NCI-H446 treated with DMSO at 0.1 percent for 48 hours (cell line): ENCODE measurements at regions not wholly inside any gene's neighbourhood (a gene's known extent, or its start where the extent isn't known, plus 50 kb on each side); places are given as distances from the start of the nearest gene placed in this dataset.
"Not testable (repeated sequence)": the region's sequence is repeated elsewhere in the genome, so short reads cannot be mapped to it uniquely, and the experiment has no call there.

Source experiments
- DNase-seq: peaks from one replicate; lab custom pipeline; 2025; lab: John Stamatoyannopoulos, UW

DNA sequence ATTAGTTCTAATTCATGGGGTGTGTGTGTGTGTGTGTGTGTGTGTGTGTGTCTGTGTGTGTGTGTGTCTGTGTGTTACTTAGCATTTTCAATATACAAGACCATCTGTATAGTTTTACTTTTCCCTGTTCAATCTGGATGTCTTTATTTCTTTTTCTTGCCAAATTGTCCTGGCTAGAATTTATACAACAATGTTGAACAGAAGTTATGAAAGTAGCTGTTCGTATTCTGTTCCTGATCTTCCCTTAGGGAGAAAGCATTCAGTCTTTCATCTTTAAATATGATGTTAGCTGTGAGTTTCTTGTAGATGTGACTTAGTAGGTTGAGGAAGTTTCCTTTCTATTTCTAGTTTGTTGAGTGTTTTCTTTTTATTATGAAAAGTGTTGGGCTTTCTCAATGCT is 101.0 kb upstream of the ADRA1D start:
- no peak for DNase-seq

DNA sequence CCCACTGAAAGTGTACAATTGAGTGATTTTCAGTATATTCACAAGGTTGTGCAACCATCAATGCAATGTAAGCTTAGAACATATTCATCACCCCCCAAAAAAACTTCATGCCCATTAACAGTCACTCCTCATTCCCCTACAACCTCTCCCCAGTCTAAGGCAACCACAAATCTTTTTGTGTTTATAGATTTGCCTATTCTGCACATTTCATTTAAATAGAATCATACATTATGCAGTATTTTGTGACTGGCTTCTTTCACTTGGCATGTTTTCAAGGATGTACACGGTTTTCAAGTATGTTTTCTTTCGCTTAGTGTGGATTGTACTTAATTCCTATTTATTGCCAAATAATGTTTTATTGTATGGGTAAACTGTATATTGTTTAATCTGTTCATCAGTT is 95.6 kb upstream of the ADRA1D start:
- DNase-seq = no peak

DNA sequence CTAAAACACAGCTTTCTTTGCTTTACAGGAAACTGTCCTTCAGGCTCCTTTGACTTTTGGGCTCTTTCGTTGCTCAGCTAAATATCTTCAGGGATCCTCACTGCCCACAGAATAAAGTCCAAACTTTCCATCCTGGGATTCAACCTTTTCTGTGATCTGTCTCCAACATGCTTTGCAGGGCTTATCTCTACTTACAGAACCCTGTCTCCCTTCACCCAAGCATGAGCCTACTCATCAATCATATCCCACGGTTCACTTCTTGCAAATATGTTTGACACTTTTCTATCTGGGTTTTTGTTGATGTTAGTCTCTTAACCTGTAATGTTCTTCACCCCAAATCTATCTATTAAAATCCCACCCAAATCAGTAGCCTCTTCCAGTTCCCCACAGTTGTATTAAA is 93.5 kb upstream of the ADRA1D start:
- DNase-seq = no peak

DNA sequence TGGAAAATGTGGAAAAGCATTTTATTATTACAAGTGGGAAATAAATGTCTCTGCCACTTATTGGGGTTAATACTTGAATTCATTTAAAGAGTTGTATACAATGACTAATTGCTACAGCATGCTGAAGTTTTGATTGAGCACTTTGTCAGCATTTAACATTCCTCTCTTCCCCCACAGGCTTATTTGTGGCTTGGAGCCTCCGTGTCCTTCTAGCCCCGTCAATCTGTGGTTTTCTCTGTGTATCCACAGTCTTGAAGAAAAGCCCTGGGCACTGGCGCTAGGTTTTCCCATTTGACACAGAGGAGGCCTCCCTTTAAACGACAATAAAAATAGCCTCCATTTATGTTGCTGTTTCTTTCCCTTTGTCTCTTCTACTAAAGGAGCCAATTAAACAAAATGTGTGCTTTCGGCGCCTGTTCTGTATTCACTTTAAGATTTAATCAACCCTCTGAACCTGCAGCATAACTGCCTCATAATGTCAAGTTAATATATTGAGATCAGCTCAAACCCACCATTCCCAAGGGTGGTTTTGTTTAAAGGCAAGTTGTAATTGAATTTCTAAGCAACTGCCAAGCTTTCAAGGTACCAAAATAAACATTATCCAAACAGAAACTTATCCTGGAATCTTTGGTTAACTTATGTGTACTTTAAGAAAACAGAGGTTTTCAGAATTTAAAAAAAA is 92.9 kb upstream of the ADRA1D start:
- no peak for DNase-seq

DNA sequence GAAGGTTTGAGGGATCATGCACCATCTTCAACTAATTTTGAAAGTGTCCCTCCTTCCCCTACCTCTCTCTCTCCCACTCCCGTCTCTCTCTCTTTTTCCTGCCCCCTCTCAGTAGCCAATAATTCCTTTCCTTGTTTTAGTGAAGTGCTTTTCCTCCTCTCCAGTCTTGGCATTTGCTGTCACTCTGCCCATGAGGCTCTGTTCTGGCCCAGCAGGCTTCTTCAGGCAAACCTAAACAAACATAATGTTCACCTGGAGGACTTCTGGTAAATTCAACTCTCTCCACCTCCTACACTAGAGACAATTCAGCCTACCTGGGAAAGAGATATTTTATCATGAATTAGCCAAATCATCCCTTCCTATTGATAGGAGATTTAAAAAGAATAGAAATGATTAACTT is 86.6 kb upstream of the ADRA1D start:
- no peak for DNase-seq

DNA sequence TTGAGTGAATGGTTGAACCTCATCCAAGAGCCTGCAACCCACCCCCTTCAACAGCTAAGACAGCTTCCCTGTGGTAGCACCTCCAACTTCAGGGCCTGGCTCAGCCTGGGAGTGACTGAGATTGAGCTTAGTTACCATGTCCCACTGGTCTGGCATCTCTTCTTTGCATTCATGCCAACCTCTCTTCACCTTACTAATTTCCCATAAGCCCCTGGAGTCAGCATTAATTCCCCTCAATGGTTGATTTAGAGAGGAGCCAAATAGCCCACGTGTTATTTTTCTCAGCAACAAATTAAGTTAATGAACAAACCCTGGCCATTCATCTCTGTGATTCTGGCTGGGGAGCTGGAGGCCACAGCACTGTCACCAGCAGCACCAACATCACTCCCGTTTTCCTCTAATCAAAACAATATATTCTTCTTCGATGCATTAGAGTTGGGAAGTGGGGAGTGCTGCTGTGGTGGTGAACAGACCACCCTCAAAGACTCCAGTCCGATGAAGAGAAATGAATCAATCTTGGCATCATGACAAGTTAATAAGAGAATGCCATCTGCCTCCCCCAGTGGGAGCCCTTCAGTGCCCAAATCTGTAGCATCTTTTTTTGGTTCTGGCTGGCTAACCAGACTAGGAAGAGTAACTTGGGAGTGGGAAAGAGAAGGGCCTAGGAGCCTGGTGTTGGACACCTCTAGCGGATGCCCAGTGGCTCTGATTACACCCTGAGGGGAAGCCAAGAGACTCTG is 83.2 kb upstream of the ADRA1D start:
- peak; percentile 21 for DNase-seq

DNA sequence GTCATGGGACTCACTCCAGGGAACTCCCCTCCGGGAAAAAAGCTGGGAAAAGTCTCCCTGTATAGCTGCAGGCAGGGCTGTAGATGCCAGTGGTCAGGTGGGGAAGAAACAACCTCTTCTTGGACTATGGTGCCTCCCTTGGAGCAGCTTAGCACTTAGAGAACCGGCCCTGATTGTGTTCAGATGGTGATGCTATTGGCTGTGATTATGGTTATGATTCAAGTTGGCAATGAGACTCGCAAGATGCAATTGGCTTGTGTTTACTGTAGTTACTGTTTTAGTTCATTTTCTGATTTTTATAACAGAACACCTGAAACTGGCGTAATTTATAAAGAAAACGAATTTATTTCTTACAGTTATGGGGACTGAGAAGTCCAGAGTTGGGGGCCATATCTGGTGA is 80.9 kb upstream of the ADRA1D start:
- DNase-seq = no peak

DNA sequence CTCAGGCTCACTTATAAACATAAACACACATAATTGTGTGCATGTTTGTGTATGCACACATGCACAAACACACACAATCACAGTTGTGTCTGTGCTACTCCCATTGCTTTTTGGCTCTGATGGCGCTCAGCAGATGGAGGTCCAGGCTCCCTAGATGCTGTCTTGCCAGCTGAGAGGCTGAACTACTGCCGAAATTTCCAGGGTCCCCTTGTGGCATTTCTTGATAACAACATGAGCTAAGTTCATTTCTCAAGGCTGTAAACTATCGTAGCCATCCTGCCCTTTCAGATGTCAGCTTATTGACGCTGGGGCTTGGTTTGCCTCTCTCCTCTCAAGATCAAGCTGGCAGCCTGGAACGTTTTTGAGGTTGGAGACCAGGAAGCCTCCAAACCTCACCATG is 80.1 kb upstream of the ADRA1D start:
- no peak for DNase-seq

DNA sequence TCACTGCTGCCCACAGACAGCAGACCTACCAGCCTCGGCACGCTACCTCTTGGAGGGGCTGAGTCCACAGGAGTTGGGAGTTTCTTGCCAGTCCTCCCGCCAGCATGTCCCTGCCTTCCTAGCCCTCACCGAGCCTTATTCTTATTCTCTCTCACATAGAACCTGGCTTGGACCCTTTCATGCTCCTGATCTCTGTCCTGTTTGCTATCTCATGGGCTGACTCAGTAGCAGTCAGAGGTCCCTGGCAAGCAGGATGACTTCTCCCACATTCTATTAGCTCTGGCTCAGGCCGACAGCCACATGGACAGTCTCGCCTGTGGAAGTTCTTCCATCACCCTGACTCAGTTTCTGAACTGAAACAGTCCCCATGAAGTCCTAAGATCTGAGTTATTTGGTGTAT is 79.5 kb upstream of the ADRA1D start:
- no peak for DNase-seq

DNA sequence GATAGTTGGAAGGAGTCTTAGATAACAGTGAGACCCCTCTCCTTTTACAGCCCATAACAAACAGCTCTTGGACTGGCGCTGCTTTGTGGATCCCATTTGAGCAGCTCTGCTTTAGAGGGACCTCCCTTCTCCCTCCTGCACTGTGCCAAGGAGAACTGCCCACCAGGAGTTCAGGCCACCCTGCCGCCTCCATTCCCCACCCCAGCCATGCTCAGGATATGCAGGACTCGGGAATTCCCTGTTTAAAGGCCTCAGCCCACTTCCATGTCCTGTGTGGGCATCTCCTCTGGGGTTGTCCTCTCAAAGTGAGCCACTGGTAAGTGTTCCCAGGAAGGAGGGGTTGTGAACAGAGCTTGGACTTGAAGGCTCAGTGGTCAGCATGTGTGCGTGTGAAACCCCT is 78.9 kb upstream of the ADRA1D start:
- DNase-seq = no peak

DNA sequence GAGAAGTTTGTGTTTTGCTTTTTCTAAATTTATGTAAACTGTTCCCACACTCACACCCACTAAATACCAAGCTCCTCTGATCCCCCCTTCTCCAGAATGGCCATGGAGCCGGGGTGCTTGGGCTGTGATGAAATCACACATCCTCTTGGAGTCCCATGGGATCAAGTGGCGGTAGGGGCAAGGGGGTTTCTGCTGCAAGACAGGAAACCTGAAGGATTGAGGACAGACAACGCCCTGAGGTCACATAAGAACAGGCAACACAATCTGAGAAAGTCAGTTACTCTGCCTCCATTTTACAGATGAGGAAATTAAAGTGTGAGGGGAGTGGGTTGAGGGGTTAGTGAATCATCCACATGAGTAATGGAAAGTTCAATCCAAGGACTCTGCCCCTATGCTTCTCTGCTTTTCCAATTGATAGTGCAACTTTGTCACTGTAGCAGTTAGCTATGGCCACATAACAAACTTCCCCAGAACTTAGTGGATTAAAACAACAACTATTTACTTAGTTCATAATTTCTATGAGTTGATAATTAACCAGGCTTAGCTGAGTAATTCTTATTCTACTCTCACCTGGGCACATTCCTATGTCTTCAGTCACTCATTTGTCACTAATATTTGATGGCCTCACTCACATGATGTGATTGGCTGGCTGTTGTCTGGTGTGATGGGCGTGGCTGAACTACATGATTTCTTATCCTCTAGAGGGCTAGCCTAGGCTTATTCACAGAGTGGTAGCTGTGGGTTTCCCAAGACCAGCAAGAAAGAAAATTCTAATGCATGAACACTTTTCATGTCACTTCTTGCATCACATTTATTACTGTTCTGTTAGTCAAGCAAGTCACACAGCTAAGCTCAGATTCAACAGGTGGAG is 77.3 kb upstream of the ADRA1D start:
- no peak for DNase-seq

DNA sequence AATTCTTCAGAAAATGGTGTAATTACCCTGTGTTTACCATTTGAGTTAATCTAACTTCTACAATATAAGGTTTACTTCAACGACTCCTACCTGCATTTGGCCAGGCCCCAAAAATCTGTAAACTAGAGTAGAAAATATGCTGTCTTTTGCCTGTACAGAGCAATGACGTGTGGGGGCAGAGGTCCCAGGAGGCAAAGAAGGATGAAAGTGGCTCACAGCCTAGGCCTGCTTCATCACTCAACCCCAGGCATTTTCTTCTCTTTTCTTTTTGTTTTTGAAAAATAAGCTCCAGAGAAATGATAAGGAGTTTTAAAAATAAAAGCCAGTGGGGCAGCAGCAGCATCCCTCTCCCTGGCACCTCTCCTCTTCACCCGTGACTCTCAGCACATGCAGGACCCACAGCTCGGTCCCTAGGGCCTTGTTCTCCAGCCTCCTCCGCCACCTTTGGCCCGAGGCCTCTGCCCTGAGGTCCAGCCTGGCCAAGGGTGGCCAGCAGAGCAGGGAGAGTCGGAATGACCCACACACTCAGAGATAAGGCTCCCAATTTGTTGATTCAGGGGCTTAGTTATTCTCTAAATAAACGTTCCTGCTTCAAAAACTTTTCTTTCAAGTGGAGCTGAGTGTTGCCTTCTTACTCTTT is 76.6 kb upstream of the ADRA1D start:
- no peak for DNase-seq

DNA sequence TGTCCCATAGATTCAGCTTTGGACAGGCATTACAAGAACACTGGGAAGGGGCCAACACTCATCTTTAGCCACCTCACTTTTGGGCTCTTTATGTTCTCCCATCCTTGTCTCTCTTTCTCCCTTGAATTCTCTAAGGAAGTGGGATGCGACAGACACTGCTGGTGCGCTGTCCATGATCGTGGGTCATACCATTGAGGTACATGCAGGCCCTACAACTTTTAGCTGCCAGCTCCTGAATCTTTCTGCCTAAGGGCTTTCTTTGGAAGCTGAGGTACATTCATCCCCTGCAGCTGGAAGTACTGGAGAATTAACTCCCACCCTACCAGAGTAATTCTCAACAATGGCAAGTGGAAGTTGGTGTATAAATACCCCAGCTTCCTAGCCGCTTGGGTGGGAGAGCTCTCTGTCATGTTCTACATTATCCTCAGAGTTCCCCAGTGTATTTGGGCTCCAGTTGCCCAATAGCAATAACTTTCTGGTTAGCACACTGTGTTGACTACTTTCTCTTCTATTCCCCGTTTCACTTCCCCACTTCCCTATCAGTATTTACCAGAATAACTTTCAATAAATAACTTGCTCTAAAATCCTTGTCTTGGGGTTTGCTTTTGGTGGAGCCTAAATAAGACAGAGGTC is 75.6 kb upstream of the ADRA1D start:
- DNase-seq = no peak

DNA sequence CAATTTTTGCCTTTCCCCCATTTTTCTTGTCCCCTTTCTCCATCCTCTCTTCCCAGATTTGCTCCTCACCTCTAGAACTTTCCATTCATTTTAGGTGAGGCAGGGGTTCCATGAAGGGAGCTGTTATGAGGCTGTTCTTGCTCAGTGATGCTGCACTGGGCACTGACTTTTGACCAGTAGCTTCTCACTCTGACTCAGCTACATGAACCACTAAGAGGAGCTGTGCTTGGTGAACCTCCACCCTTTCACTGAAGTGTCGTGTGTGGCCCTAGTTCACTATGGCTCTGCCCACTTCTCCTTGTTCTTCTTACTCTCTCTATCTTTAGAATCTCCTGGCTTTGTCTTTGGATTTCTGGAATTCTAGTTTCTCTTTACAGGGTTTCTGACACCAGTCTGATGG is 73.4 kb upstream of the ADRA1D start:
- no peak for DNase-seq

DNA sequence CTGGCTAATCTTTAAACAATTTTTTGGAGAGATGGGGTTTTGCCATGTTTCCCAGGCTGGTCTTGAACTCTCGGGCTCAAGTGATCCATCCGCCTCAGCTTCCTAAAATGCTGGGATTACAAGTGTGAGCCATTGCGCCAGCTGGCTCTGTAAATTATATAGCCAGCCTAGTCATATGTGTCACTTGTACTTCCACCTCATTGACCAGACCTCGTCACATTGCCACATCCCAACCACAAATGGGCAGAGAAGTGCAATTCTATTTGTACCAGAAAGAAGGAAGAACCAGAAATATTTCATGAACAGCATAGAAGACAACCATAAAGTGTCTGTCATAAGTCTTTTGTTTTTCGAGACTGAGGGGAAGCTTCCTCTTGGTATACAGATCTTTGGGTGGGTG is 71.2 kb upstream of the ADRA1D start:
- DNase-seq = no peak

DNA sequence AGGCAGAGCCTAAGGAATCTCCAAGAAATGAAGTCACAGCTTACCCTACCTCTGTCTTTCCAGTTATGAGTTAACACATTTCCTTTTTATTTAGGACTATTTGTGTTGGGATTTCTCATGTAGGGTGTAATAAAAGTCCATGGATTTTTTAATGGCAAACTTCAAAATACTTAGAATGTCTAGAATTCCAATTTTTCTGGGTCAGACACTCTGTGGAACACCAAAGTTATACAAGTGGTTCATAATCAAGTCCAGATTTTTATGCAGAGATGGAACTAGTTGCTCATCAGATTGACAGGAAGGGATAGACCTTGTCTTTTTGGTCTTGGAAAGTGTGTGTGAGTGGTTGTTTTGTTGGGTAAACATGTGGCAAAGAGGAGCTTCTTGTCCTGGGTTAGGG is 69.8 kb upstream of the ADRA1D start:
- no peak for DNase-seq

DNA sequence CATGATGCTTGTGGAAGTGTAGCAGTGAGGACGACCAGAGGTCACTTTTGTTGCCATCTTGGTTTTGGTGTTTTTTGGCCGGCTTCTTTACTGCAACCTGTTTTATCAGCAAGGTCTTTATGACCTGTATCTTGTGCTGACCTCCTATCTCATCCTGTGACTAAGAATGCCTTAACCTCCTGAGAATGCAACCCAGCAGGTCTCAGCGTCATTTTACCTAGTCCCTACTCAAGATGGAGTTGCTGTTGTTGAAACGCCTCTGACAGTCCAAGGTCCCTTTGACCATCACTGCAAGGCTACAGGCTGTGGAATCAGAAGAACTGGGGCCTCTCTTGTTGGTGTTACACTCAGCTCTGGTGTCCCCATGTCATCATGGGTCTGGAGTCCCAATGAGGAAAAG is 61.5 kb upstream of the ADRA1D start:
- not testable (repeated sequence) for DNase-seq

DNA sequence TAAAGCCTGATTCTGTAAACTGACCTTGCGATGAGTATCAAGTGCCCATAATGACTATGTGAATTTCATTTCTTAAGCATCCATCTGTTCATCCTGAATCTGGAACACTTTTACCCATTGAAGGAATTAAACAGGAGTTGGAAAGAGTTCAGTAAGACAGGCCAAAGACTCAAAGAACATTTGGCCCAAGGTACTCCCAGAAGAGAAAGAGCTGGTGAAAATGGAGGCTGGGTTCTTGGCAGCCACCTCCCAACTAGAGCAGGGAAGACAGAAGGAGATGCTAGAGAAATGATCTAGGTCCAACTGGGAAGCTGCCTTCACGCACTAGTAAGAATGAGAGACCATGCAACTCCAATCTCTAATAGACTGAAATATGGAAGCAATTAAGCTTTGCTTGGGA is 57.1 kb upstream of the ADRA1D start:
- no peak for DNase-seq

DNA sequence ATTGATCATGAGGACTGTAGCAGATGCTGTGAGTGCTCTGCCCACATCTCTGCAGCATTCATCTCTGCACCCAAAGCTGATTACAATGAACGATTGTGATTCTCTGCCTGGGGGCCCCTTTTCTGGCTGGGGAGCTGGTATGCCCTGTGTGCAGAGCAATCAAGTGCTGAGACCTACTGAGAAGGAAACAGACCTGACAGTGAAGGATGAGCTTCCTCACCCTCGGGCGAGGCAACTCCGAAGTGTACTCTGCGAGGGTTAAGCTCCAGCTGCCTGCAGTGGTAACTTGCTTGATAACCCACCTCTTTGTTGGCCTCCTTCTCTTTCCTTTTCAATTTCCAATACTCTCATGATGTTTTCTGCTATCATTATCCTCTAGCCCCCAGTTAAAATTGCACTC is 56.0 kb upstream of the ADRA1D start:
- DNase-seq = no peak

DNA sequence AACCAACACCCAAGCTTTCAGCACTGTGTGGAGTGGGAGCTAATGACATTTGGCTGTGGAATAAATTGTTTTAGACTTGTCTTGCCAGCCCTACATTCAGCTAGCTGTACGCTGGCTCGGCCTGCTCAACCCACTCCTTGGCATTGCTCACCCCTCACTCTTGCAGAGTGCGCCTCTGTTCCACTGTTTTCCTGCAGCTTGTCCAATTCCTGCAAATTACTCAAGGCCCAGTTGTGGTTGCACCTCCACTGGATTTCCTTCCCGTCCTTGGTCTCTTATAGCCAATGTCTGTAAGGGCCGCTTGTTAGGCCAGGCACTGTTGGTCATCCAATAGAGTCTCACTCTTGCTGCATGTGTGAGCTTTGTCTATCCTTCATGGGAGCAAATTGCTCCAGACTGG is 55.5 kb upstream of the ADRA1D start:
- no peak for DNase-seq

DNA sequence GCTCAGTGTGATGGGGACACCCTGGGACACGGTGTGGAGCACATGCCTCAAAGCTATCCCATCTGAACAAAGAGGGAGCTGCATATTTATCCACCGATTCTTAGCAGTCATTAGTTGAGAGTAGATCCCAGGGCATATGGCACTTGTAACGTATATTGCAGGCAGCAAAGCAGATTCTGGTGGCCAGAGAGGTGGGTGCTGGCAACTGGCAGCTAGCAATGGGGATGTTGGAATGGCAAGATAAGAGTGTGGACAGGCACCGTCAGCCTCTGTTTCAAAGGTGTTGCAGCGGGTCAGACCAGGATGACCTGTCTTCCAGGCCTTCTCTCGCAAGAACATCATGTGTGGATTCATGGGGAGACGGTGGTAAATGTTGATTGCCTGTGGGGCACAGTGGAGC is 54.0 kb upstream of the ADRA1D start:
- DNase-seq = no peak

DNA sequence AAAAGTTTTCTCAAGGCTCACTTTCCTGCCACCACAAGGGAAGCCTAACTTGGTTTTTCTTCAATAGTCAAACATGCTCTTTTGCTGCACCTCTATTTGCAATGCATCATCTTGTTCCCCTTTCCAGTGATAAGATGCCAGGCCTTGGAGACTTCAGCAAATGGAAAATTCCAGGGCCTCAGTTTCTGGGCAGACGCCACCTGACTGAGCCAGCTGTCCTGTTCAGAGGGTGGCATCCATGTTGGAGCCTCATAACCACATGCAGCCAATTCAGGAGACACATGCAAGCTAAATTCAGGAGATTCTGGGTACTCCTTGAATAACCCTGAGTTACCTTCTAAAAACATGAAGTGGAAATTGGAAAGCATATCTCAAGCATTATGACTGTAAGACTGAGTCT is 51.8 kb upstream of the ADRA1D start:
- no peak for DNase-seq
